ENCODE measurements at regions not wholly inside any gene's neighbourhood (a gene's known extent, or its start where the extent isn't known, plus 50 kb on each side); places are given as distances from the start of the nearest gene placed in this dataset.

- ChIA-PET POLR2A (no interaction called here), CTCF (no interaction called here)
- Mint-ChIP-seq H3K9me3 (ENCODE audit: unreplicated experiment) (no peaks in the 10 kb centered on the region), H3K27ac (ENCODE audit: unreplicated experiment) (no peak overlapping the region), H3K4me3 (ENCODE audit: unreplicated experiment) (no peak overlapping the region), H3K27me3 (ENCODE audit: insufficient read depth, unreplicated experiment) (peaks cover 8% of the 10 kb centered on the region), H3K36me3 (ENCODE audit: insufficient read depth, unreplicated experiment) (no peaks in the 10 kb centered on the region), H3K4me1 (ENCODE audit: low read depth, unreplicated experiment) (no peaks in the 10 kb centered on the region)
- DNase-seq: no peak
- Histone ChIP-seq H3K36me3 (ENCODE audit: control insufficient read depth, insufficient read depth, low read length) (no peaks in the 10 kb centered on the region), H3K27me3 (replicated peaks; ENCODE audit: control insufficient read depth, insufficient read depth, low read length) (no peaks in the 10 kb centered on the region), H3K4me1 (no peaks in the 10 kb centered on the region; the same call in 1 of the 2 replicates), H3K9me3 (no peaks in the 10 kb centered on the region), H3K4me3 (ENCODE audit: low read depth, low read length) (no peak overlapping the region)
- no peak for TF ChIP-seq CTCF (IDR thresholded peaks at IDR 0.05; ENCODE audit: insufficient read depth in 1 of 2, low read depth in 1 of 2, low read length in 1 of 2, severe bottlenecking in 1 of 2, unreplicated experiment in 1 of 2)
- no TSS peak for BruUV-seq (replicated peaks)
- intact Hi-C loops (cut with micrococcal nuclease; ENCODE audit: unreplicated experiment): no loop called here
Measured at GRCh38 chr21:16389643-16390042, 659.9 kb downstream of the USP25 start.

GRCh38 chr21:16395285-16395684 lies 665.5 kb downstream of the USP25 start:
- no peaks in the 10 kb centered on the region for H3K27me3 ChIP-seq (replicated peaks; ENCODE audit: control insufficient read depth, insufficient read depth, low read length)
- no peaks in the 10 kb centered on the region for H3K9me3 ChIP-seq
- H3K36me3 ChIP-seq (ENCODE audit: control insufficient read depth, insufficient read depth, low read length): no peaks in the 10 kb centered on the region
- intact Hi-C loops (cut with micrococcal nuclease; ENCODE audit: unreplicated experiment): no loop called here
- no peaks in the 10 kb centered on the region for H3K4me1 Mint-ChIP-seq (ENCODE audit: low read depth, unreplicated experiment)
- no TSS peak for BruUV-seq (replicated peaks)
- no peaks in the 10 kb centered on the region for H3K36me3 Mint-ChIP-seq (ENCODE audit: insufficient read depth, unreplicated experiment)
- no peak overlapping the region for H3K4me3 ChIP-seq (ENCODE audit: low read depth, low read length)
- ChIA-PET POLR2A (no interaction called here), CTCF (no interaction called here)
- no peak overlapping the region for H3K27ac Mint-ChIP-seq (ENCODE audit: unreplicated experiment)
- peaks cover 10% of the 10 kb centered on the region for H3K27me3 Mint-ChIP-seq (ENCODE audit: insufficient read depth, unreplicated experiment)
- no peak overlapping the region for H3K4me3 Mint-ChIP-seq (ENCODE audit: unreplicated experiment)
- H3K4me1 ChIP-seq: no peaks in the 10 kb centered on the region
- TF ChIP-seq CTCF (IDR thresholded peaks at IDR 0.05; ENCODE audit: insufficient read depth in 1 of 2, low read depth in 1 of 2, low read length in 1 of 2, severe bottlenecking in 1 of 2, unreplicated experiment in 1 of 2): no peak
- H3K9me3 Mint-ChIP-seq (ENCODE audit: unreplicated experiment): no peaks in the 10 kb centered on the region
- DNase-seq: no peak

DNA sequence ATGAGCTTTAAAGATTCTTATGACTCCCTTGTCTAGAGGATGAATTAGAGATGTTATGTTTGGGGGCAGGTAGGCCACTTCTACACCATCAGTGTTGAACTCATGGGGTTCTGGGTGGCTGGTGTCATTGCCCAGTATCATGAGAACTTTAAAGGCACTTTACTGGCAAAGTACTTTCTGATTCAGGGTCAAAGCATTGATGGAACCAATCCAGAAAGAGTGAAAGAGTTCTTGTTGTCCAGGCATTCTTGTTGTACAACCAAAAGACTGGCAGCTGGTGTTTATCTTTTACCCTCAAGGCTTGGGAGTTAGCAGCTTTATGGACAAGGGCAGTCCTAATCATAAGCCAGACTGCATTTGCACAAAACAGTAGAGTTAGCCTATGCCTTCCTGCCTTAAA lies 673.0 kb downstream of the USP25 start:
- Mint-ChIP-seq H3K27me3 (ENCODE audit: insufficient read depth, unreplicated experiment) (peaks cover 8% of the 10 kb centered on the region), H3K4me3 (ENCODE audit: unreplicated experiment) (no peak overlapping the region), H3K27ac (ENCODE audit: unreplicated experiment) (no peak overlapping the region), H3K36me3 (ENCODE audit: insufficient read depth, unreplicated experiment) (no peaks in the 10 kb centered on the region), H3K9me3 (ENCODE audit: unreplicated experiment) (no peaks in the 10 kb centered on the region), H3K4me1 (ENCODE audit: low read depth, unreplicated experiment) (no peaks in the 10 kb centered on the region)
- Histone ChIP-seq H3K4me3 (ENCODE audit: low read depth, low read length) (no peak overlapping the region), H3K9me3 (no peaks in the 10 kb centered on the region), H3K36me3 (ENCODE audit: control insufficient read depth, insufficient read depth, low read length) (no peaks in the 10 kb centered on the region), H3K4me1 (no peaks in the 10 kb centered on the region), H3K27me3 (replicated peaks; ENCODE audit: control insufficient read depth, insufficient read depth, low read length) (no peaks in the 10 kb centered on the region)
- no peak for DNase-seq
- BruUV-seq (replicated peaks): no TSS peak
- CTCF ChIA-PET: no interaction called here
- TF ChIP-seq CTCF (IDR thresholded peaks at IDR 0.05; ENCODE audit: insufficient read depth in 1 of 2, low read depth in 1 of 2, low read length in 1 of 2, severe bottlenecking in 1 of 2, unreplicated experiment in 1 of 2): no peak
- POLR2A ChIA-PET: no interaction called here
- intact Hi-C loops (cut with micrococcal nuclease; ENCODE audit: unreplicated experiment): loop anchor here (10.0 kb wide), 1 partner anchor 62 kb away; no protein-coding TSS in a partner anchor
